Ovary (tissue), 7 donors: ENCODE measurements at regions not wholly inside any gene's neighbourhood (a gene's known extent, or its start where the extent isn't known, plus 50 kb on each side); places are given as distances from the start of the nearest gene placed in this dataset.

ENCODE experiments used
- DNase-seq, 5 donors: peaks; one replicate each; pipeline ENCODE4 v3.0.0-alpha.2; 2019 to 2020
- H3K27ac ChIP-seq, 2 donors: fragments of 200-600 bp; one replicate each; pipeline versions ENCODE4 v1.5.1 to v1.8.0; 2019 to 2022
- H3K27me3 ChIP-seq: fragments of 200-600 bp; one replicate; pipeline ENCODE4 v1.8.0; 2022
- H3K36me3 ChIP-seq: fragments of 200-600 bp; sonication (generic); one replicate; pipeline ENCODE4 v1.5.1; 2019
- H3K4me1 ChIP-seq: one replicate; pipeline ENCODE4 v1.8.1; 2013; ENCODE audit warnings: mild to moderate bottlenecking, moderate library complexity; ENCODE audit not compliant: insufficient read depth
- H3K4me3 ChIP-seq: fragments of 200-600 bp; sonication (generic); one replicate; pipeline ENCODE4 v1.5.1; 2017
- H3K9me3 ChIP-seq, 2 donors: fragments of 200-600 bp in 1 of 2; sonication (generic) in 1 of 2; one replicate each; pipeline versions ENCODE4 v1.5.1 to v1.8.1; 2013 to 2019; ENCODE audit warnings: mild to moderate bottlenecking in 1 of 2, moderate library complexity in 1 of 2
- CTCF ChIP-seq, 3 donors: fragments of 450-650 bp in 2 of 3; fragments of 200-600 bp in 1 of 3; IDR thresholded peaks; one replicate each; pipeline versions ENCODE4 v1.5.1 to v1.8.0; 2016 to 2022; ENCODE audit warnings: antibody characterized with exemption in 3 of 3, mild to moderate bottlenecking in 1 of 3
- EP300 ChIP-seq: sonication (generic); formaldehyde crosslinking; IDR thresholded peaks from one replicate; pipeline ENCODE4 v1.6.1; 2017; ENCODE audit warnings: antibody characterized with exemption
- POLR2A ChIP-seq: fragments of 450-650 bp; IDR thresholded peaks from one replicate; pipeline ENCODE4 v1.6.1; 2017; ENCODE audit warnings: antibody characterized with exemption, mild to moderate bottlenecking, moderate library complexity
- WGBS, 3 donors: extraction: QIAGEN DNeasy Blood & Tissue Kit in 1 of 3; methylation state at CpG; one replicate each; pipeline versions ENCODE4 v1.1.5 to v1.1.7; 2013 to 2017; 5-methylcytosine and 5-hydroxymethylcytosine counted together
- intact Hi-C, 4 donors: fragments of 100-400 bp; cut with DNase I; formaldehyde crosslinking; loops; one replicate each; pipeline versions ENCODE4 v1.11.0 to v1.15.1; 2022 to 2023
- donor health status: DM: no; HTN: no; CAD: no; lungs with moderate emphysema.
- donor health status: DM: no; HTN: no; CAD: no.
- donor health status: Bipolar disorder and iron deficiency.
- donor health status: DM: no; HTN: no; CAD: no.
- donor health status: DM: yes; HTN: yes; CAD: no.

- Histone ChIP-seq H3K27ac (no peak overlapping the region), H3K27me3 (no peaks in the 10 kb centered on the region), H3K4me1 (peaks cover 1% of the 10 kb centered on the region), H3K9me3 (no peaks in the 10 kb centered on the region), H3K4me3 (no peak overlapping the region), H3K36me3 (no peaks in the 10 kb centered on the region)
- no peak for TF ChIP-seq POLR2A
- no peak for TF ChIP-seq EP300
- TF ChIP-seq CTCF (IDR thresholded peaks at IDR 0.05): no peak
- intact Hi-C loops: no loop called here
- 80 to 87% (median 86%) methylated on average over 4 of the region's 4 CpGs for WGBS, 3 donors
- no peak for DNase-seq
These were observed 90.6 kb upstream of the CNIH3 start for GRCh38 chr1:224525411-224526040.

DNA sequence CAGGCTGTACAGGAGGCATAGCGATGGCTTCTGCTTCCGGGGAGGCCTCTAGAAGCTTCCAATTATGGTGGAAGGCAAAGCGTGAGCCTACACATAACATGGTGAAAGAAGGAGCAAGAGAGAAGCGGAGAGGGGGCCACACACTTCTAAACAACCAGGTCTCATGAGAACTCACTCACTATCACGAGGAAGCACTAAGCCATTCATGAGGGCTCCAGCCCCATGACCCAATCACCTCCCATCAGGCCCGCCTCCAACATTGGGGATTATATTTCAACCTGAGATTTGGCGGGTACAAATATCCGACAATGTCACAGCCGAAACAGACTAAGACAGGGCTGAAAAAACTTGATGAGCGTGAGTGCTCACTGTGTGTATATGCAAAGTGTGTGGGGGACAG is 89.3 kb upstream of the CNIH3 start:
- H3K27ac ChIP-seq: no peak overlapping the region
- no peaks in the 10 kb centered on the region for H3K9me3 ChIP-seq
- H3K36me3 ChIP-seq: no peaks in the 10 kb centered on the region
- intact Hi-C loops: no loop called here
- DNase-seq: no peak
- no peak overlapping the region for H3K4me3 ChIP-seq
- 94 to 96% (median 95%) methylated on average over 10 of the region's 10 CpGs for WGBS, 3 donors
- no peaks in the 10 kb centered on the region for H3K27me3 ChIP-seq
- TF ChIP-seq EP300: no peak
- TF ChIP-seq CTCF (IDR thresholded peaks at IDR 0.05): no peak
- no peak for TF ChIP-seq POLR2A
- H3K4me1 ChIP-seq: peaks cover 1% of the 10 kb centered on the region

DNA sequence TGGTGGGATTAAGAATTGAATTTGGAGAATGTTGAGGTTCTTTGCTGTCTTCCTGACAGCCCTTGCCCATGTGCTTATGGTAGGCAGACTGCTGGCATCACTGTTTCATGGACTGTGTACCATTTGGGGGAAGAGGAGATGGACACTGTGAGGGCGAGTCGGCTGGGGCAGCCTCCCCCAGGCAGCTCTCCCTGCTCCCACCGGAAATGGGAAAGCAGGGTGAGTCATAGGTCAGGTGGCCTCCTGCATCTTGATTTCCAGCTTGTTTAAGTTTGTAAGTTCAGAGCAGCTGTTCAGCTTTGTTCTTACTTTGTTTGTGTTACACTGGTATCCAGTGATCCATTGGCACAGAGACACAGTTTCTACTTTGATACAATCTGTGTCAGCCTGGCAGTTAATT is 87.2 kb upstream of the CNIH3 start:
- H3K9me3 ChIP-seq: no peaks in the 10 kb centered on the region
- intact Hi-C loops: no loop called here
- TF ChIP-seq CTCF (IDR thresholded peaks at IDR 0.05) (no peak), EP300 (no peak), POLR2A (no peak)
- WGBS, 3 donors: 21 to 34% (median 31%) methylated on average over 3 of the region's 3 CpGs
- H3K4me3 ChIP-seq: no peak overlapping the region
- no peak for DNase-seq
- peaks cover 1% of the 10 kb centered on the region for H3K4me1 ChIP-seq
- H3K36me3 ChIP-seq: no peaks in the 10 kb centered on the region
- H3K27me3 ChIP-seq: no peaks in the 10 kb centered on the region
- H3K27ac ChIP-seq: no peak overlapping the region

- Histone ChIP-seq H3K27me3 (no peaks in the 10 kb centered on the region), H3K36me3 (no peaks in the 10 kb centered on the region), H3K9me3 (no peaks in the 10 kb centered on the region), H3K4me1 (peaks cover 1% of the 10 kb centered on the region), H3K27ac (no peak overlapping the region), H3K4me3 (no peak overlapping the region)
- no peak for DNase-seq
- 82 to 87% (median 86%) methylated on average over 5 of the region's 5 CpGs for WGBS, 3 donors
- intact Hi-C loops: no loop called here
- no peak for TF ChIP-seq EP300
- TF ChIP-seq POLR2A: no peak
- no peak for TF ChIP-seq CTCF (IDR thresholded peaks at IDR 0.05)
These were observed 86.3 kb upstream of the CNIH3 start for GRCh38 chr1:224529844-224530243.
